Esophagus (tissue), 2 donors: ENCODE measurements at regions not wholly inside any gene's neighbourhood (a gene's known extent, or its start where the extent isn't known, plus 50 kb on each side); places are given as distances from the start of the nearest gene placed in this dataset.

Experiments
- H3K27ac ChIP-seq, 2 donors: one replicate each; pipeline ENCODE4 v1.5.1; 2013; ENCODE audit warnings: low read depth in 2 of 2, mild to moderate bottlenecking in 2 of 2, inconsistent platforms in 1 of 2, low read length in 1 of 2, moderate library complexity in 1 of 2
- H3K27me3 ChIP-seq, 2 donors: one replicate each; pipeline ENCODE4 v1.6.1; 2013; ENCODE audit warnings: low read length in 2 of 2, control low read depth in 1 of 2, mild to moderate bottlenecking in 1 of 2; ENCODE audit not compliant: insufficient read depth in 2 of 2, control insufficient read depth in 1 of 2
- H3K36me3 ChIP-seq, 2 donors: one replicate each; pipeline ENCODE4 v1.6.1; 2013; ENCODE audit warnings: low read length in 1 of 2; ENCODE audit not compliant: control insufficient read depth in 2 of 2, insufficient read depth in 2 of 2
- H3K4me1 ChIP-seq, 2 donors: one replicate each; pipeline ENCODE4 v1.6.1; 2013; ENCODE audit warnings: low read length in 1 of 2; ENCODE audit not compliant: control insufficient read depth in 2 of 2, insufficient read depth in 2 of 2
- H3K4me3 ChIP-seq, 2 donors: one replicate each; pipeline ENCODE4 v1.5.1; 2013; ENCODE audit warnings: low read length in 2 of 2, mild to moderate bottlenecking in 2 of 2, low read depth in 1 of 2, moderate library complexity in 1 of 2
- H3K9me3 ChIP-seq, 2 donors: one replicate each; pipeline ENCODE4 v1.6.1; 2013; ENCODE audit warnings: mild to moderate bottlenecking in 2 of 2, low read depth in 1 of 2, low read length in 1 of 2, moderate library complexity in 1 of 2; ENCODE audit not compliant: control insufficient read depth in 2 of 2, insufficient read depth in 1 of 2
- WGBS, 2 donors: extraction: QIAGEN DNeasy Blood & Tissue Kit; methylation state at CpG; one replicate each; pipeline ENCODE4 v1.1.7; 2013; 5-methylcytosine and 5-hydroxymethylcytosine counted together
- donor health status: healthy with polysubstance abuse.
- donor health status: Bipolar disorder and iron deficiency.

DNA sequence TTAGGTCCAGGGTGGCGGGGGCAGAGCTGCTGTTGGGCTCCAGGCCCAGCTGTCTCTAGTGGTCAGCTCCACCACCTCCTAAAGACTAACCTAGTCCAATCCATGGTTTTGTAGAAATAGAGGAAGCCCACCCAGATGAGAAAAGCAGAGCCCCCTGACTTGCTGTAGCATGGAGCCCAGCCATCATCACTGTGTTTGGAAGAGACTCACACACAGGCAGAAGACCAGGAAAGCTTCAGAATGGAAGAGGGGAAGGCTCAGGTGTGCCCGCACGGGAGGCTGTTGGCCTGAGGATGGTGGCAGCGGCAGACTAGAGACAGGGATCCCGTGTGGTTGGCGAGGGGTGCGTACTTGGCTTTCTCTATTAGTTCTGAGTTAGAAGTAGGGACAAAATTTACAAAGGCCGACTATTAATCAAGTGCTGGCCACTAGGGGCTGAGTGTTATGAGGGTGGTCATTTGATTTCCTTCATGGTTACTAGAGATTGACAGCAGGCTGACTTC lies 193.2 kb upstream of the SOX1 start:
- WGBS, 2 donors: 84 to 95% methylated on average over 8 of the region's 8 CpGs
- Histone ChIP-seq H3K36me3 (no peaks in the 10 kb centered on the region), H3K27ac (no peak overlapping the region), H3K4me3 (no peak overlapping the region), H3K4me1 (no peaks in the 10 kb centered on the region), H3K9me3 (peaks cover 0 to 2% of the 10 kb centered on the region in 2 donors), H3K27me3 (peaks cover 0 to 2% of the 10 kb centered on the region in 2 donors)

DNA sequence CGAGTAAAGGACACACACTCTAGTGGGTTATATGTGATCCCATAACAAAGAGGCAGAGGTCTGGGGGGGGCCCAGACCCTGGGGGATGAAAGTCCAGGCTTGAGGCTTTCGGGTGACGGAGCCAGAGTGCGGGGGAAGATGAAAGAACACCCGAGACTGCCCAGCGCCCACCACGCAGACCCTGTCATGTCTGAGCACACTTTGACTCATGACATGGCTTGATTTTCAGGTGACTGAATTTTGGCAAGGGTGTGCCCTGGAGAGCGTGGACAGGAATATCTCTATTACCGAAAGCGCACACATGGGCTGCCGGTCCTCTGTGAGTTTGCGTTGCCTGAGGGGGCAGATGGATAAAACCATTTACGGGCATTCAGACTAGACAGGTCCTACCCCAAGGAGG lies 192.0 kb upstream of the SOX1 start:
- Histone ChIP-seq H3K4me1 (no peaks in the 10 kb centered on the region), H3K4me3 (no peak overlapping the region), H3K9me3 (peaks cover 0 to 2% of the 10 kb centered on the region in 2 donors), H3K27ac (no peak overlapping the region), H3K27me3 (peaks cover 0 to 2% of the 10 kb centered on the region in 2 donors), H3K36me3 (no peaks in the 10 kb centered on the region)
- 90 to 94% methylated on average over 13 of the region's 13 CpGs for WGBS, 2 donors

DNA sequence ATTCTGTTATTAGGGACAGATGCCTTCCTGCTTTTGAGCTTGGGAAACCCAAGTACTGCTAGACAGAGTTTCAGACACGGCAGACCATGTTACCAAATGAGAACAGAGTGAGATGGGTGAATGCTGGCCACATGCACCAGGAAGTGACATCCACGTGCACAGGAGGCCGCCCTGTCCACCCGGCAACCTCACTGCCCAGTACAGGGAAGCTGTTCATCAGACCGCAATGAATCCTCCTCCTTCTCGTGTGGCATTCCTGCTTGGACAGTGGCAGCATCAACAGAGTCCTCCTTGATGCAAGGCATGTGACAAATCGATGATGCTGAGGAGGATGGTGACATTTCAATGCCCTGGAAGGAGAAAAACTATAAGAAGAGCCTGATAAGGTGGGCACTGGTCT lies 191.0 kb upstream of the SOX1 start:
- H3K9me3 ChIP-seq: peaks cover 0 to 2% of the 10 kb centered on the region in 2 donors
- WGBS, 2 donors: 71 to 76% methylated on average over 7 of the region's 7 CpGs

DNA sequence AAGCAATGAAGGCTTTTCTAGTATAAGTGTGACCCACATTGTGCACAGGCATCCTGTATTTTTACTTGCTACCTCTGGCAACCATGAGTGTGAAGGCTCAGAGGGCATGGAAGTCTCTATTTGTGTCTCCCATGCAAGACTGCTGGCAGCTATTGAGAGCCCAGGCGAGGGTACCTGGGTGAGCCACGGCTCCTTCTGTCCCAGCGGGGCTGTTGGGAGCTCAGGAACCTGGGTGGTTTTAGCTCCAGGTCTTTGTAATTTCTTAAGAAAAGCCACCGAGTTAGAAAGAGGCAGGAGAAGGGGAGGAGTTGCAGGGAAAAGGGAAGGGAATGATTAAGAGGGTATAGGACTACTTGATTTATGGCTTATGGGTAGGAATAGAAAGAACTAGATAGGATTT lies 190.4 kb upstream of the SOX1 start:
- Histone ChIP-seq H3K27me3 (peaks cover 0 to 2% of the 10 kb centered on the region in 2 donors), H3K4me3 (no peak overlapping the region), H3K27ac (no peak overlapping the region), H3K36me3 (no peaks in the 10 kb centered on the region), H3K9me3 (peaks cover 0 to 4% of the 10 kb centered on the region in 2 donors), H3K4me1 (no peaks in the 10 kb centered on the region)
- WGBS, 2 donors: 62 to 64% methylated on average over 4 of the region's 4 CpGs

More for the DNA sequence above, 191.0 kb upstream of the SOX1 start:
- H3K4me1 ChIP-seq: no peaks in the 10 kb centered on the region
- no peak overlapping the region for H3K4me3 ChIP-seq
- no peak overlapping the region for H3K27ac ChIP-seq
- no peaks in the 10 kb centered on the region for H3K36me3 ChIP-seq
- peaks cover 0 to 2% of the 10 kb centered on the region in 2 donors for H3K27me3 ChIP-seq

DNA sequence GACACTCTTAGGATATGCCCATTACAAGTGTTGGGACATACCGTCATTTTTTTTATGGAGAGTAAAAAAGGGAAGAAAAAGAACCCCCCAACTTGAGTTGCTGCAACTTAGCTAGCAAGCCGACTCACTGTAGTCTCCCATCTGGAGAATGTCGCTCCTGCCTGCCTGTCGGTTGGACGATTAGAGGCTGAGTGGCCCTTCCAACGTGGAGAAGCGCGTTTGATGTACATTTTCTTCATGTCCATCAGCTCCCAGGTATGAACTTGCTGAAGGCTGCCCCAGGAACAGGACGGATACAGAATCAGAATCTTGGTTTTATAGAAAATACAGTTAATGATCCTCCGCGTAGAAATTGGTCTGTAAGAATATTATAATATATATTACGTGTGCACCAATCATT lies 189.0 kb upstream of the SOX1 start:
- Histone ChIP-seq H3K4me3 (no peak overlapping the region), H3K36me3 (no peaks in the 10 kb centered on the region), H3K27me3 (no peaks in the 10 kb centered on the region), H3K27ac (no peak overlapping the region), H3K9me3 (peaks cover 0 to 7% of the 10 kb centered on the region in 2 donors), H3K4me1 (no peaks in the 10 kb centered on the region)
- 83 to 88% methylated on average over 12 of the region's 12 CpGs for WGBS, 2 donors

DNA sequence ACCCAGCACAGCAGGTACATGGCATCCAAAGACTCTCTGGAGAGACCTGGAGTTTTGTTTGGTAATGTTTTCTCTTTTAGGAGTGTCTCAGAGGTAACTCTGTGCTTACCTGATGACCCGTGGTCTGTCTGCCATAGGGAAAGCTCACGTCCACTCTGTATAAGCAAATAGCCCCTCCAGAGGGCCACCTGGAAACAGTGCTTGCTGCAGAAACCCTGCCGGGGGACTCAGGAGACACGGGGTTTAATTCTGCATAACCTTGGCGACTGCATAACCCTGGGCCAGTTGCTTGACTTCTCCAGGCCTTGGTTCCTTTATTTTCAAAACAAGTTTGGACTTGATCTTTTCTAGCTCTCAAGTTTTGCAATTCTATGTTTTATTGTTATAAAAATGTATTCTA lies 187.2 kb upstream of the SOX1 start:
- H3K4me1 ChIP-seq: no peaks in the 10 kb centered on the region
- H3K36me3 ChIP-seq: no peaks in the 10 kb centered on the region
- WGBS, 2 donors: 41 to 49% methylated on average over 5 of the region's 5 CpGs
- H3K27me3 ChIP-seq: no peaks in the 10 kb centered on the region
- no peak overlapping the region for H3K27ac ChIP-seq
- peaks cover 0 to 7% of the 10 kb centered on the region in 2 donors for H3K9me3 ChIP-seq
- H3K4me3 ChIP-seq: no peak overlapping the region

DNA sequence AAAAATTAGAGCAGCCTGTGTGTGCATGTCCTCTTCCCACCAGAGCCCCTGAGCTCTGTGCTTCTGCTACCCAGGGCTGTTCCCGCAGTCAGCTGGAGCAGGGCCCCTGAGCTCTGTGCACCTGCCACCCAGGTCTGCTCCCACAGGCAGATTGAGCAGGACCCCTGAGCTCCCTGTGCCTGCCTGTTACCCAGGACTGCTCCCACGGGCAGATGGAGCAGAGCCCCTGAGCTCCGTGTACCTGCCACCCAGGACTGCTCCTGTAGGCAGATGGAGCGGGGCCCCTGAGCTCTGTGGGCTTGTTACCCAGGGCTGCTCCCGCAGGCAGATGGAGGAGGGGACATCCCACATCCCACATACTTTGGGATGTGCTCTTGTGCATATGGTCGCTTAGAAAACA lies 186.8 kb upstream of the SOX1 start:
- 54 to 62% methylated on average over 6 of the region's 6 CpGs for WGBS, 2 donors
- Histone ChIP-seq H3K27ac (no peak overlapping the region), H3K4me3 (no peak overlapping the region), H3K36me3 (no peaks in the 10 kb centered on the region), H3K9me3 (peaks cover 0 to 7% of the 10 kb centered on the region in 2 donors), H3K4me1 (no peaks in the 10 kb centered on the region), H3K27me3 (no peaks in the 10 kb centered on the region)

DNA sequence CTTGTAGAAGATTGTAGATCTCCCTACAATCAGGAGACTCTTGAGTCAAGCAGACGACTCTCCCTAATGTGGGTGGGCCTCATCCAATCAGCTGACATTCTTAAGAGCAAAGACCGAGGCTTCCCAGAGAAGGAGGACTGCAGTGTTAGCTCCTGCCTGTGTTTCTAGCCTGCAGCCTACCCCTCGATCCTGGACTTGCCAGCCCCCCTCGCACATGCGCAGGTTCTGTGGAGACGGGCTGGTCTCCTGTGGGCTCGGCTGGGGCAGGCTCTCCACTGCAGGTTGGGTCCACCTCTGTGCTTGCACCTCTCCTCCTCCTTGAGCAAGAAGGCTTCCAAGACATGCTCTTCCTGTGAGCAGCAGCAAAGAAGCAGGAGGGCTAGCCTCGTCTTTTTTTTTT lies 185.2 kb upstream of the SOX1 start:
- Histone ChIP-seq H3K27me3 (no peaks in the 10 kb centered on the region), H3K4me1 (no peaks in the 10 kb centered on the region), H3K4me3 (no peak overlapping the region), H3K27ac (no peak overlapping the region), H3K9me3 (peaks cover 0 to 5% of the 10 kb centered on the region in 2 donors), H3K36me3 (no peaks in the 10 kb centered on the region)
- WGBS, 2 donors: 81 to 87% methylated on average over 7 to 8 of the region's 8 CpGs

DNA sequence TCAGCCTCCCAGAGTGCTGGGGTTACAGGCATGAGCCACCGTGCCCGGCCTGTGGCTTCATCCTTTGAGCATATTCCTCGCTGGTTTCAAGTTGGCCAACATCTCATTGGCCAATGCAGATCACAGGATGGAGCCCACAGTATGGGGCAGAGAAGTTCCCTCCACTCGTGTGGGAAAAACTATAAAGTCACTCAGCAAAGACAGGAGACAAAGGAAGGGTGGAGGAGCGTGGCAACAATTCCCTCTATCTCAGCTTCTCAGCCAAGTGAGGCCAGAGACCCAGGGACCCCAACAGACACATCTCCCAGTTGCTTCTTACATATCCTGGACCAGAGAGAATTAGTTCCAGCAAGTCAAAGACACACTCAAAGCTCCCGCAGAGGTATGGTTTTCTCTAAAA lies 184.6 kb upstream of the SOX1 start:
- H3K36me3 ChIP-seq: no peaks in the 10 kb centered on the region

DNA sequence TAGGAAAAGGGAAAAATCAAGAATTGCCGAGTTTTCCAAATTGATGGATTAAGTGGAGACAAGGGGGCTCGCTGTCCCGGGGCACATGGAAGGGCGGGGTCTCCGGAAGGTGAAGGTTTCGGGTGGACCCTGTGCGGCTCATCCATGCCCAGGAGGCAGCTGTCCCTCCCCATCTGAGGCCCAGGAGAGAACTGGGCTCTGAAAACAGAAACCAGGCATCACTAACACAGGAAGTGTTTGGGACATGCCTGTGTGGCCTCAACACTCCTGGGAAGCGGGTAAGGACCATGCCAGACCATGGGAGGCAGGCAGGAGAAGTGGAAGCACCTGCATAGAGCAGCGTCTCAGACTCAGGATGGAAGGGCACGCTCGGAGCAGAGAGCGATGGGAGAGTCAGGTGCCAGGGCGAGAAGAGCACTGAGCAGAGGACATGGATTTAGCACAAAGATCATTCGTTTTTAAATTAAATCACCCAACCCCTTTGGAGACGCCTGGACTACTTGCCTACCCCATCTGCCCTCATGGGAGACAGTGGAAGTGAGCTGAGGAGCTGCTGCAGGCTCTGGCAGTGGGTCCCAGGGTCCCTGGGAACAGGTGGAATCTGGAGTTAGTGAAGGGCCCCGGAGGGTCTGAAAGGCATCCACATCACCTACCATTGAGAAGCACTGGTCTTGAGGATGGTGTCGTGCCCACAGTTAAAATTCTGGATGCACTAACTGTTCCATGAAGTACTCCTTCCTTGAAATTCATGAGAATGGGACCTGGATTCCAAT lies 183.2 kb upstream of the SOX1 start:
- peaks cover 0 to 5% of the 10 kb centered on the region in 2 donors for H3K9me3 ChIP-seq
- H3K36me3 ChIP-seq: no peaks in the 10 kb centered on the region
- WGBS, 2 donors: 78 to 79% methylated on average over 17 of the region's 17 CpGs
- no peak overlapping the region for H3K27ac ChIP-seq
- H3K4me1 ChIP-seq: no peaks in the 10 kb centered on the region
- H3K27me3 ChIP-seq: no peaks in the 10 kb centered on the region
- no peak overlapping the region for H3K4me3 ChIP-seq

More for the DNA sequence above, 184.6 kb upstream of the SOX1 start:
- no peak overlapping the region for H3K27ac ChIP-seq
- no peaks in the 10 kb centered on the region for H3K27me3 ChIP-seq
- H3K4me3 ChIP-seq: no peak overlapping the region
- 59 to 65% methylated on average over 6 of the region's 6 CpGs for WGBS, 2 donors
- peaks cover 0 to 5% of the 10 kb centered on the region in 2 donors for H3K9me3 ChIP-seq
- no peaks in the 10 kb centered on the region for H3K4me1 ChIP-seq
